IMR-90 (cell line): ENCODE measurements at regions not wholly inside any gene's neighbourhood (a gene's known extent, or its start where the extent isn't known, plus 50 kb on each side); places are given as distances from the start of the nearest gene placed in this dataset.

ENCODE experiments used
- ATAC-seq: fragments of 200-7000 bp; cut with Tn5 transposase; 2 replicates; pipeline ENCODE4 v1.9.1; 2020; ENCODE audit warnings: low read depth, mild to moderate bottlenecking, moderate library complexity
- BruUV-seq: library from RNA; stranded (reverse); fragments of 400-500 nt; replicated peaks from 2 replicates; lab custom pipeline; 2021; lab: Mats Ljungman, UMichigan
- CTCF ChIA-PET: fragments of 300-600 bp; formaldehyde crosslinking; extraction: SDS; loops from one replicate; lab custom pipeline; 2021; ENCODE audit warnings: antibody characterized with exemption; lab: Yijun Ruan, JAX
- POLR2A ChIA-PET: fragments of 300-600 bp; sonication (Branson Sonifier 250); formaldehyde crosslinking; loops from one replicate; lab custom pipeline; 2022; ENCODE audit warnings: antibody characterized with exemption; ENCODE audit not compliant: unreplicated experiment; lab: Charles Lee
- DNase-seq: peaks from one replicate; pipeline ENCODE4 v3.0.0; 2013
- H2AFZ ChIP-seq: replicated peaks from 2 replicates; pipeline ENCODE3; 2013; ENCODE audit warnings: low read length, mild to moderate bottlenecking; ENCODE audit not compliant: poor library complexity
- H2AK5ac ChIP-seq: 2 replicates; pipeline ENCODE4 v1.6.1; 2013; ENCODE audit warnings: low read depth, low read length, inconsistent platforms
- H2AK9ac ChIP-seq: replicated peaks from 2 replicates; pipeline ENCODE3; 2013; ENCODE audit warnings: mild to moderate bottlenecking, low read depth, low read length, moderate library complexity; ENCODE audit not compliant: poor library complexity
- H2BK120ac ChIP-seq: 2 replicates; pipeline ENCODE4 v1.6.1; 2013; ENCODE audit warnings: low read depth, low read length, inconsistent platforms
- H2BK15ac ChIP-seq: 3 replicates; pipeline ENCODE4 v1.6.1; 2013; ENCODE audit warnings: low read depth, low read length, inconsistent platforms
- H2BK20ac ChIP-seq: 2 replicates; pipeline ENCODE4 v1.6.1; 2013; ENCODE audit warnings: low read depth, mild to moderate bottlenecking, inconsistent platforms, low read length, moderate library complexity
- H2BK5ac ChIP-seq: 2 replicates; pipeline ENCODE4 v1.6.1; 2013; ENCODE audit warnings: mild to moderate bottlenecking, low read depth, low read length, inconsistent platforms; ENCODE audit not compliant: poor library complexity, severe bottlenecking
- H3K14ac ChIP-seq: replicated peaks from 2 replicates; pipeline ENCODE4 v1.6.1; 2013; ENCODE audit warnings: low read depth, low read length, inconsistent platforms
- H3K18ac ChIP-seq: 2 replicates; pipeline ENCODE4 v1.6.1; 2013; ENCODE audit warnings: low read depth, low read length, control low read depth
- H3K23ac ChIP-seq: 2 replicates; pipeline ENCODE4 v1.6.1; 2013; ENCODE audit warnings: low read depth, low read length, inconsistent platforms
- H3K27ac ChIP-seq: 2 replicates; pipeline ENCODE4 v1.5.1; 2013; ENCODE audit warnings: mild to moderate bottlenecking, control low read depth, low read length; ENCODE audit not compliant: insufficient read depth
- H3K27me3 ChIP-seq: 2 replicates; pipeline ENCODE4 v1.6.1; 2013; ENCODE audit warnings: low read length; ENCODE audit not compliant: control insufficient read depth, insufficient read depth
- H3K36me3 ChIP-seq: 2 replicates; pipeline ENCODE4 v1.6.1; 2013; ENCODE audit warnings: low read length, mixed read lengths; ENCODE audit not compliant: control insufficient read depth, insufficient read depth
- H3K4ac ChIP-seq: 2 replicates; pipeline ENCODE4 v1.6.1; 2013; ENCODE audit warnings: low read depth, low read length, inconsistent platforms
- H3K4me1 ChIP-seq: 2 replicates; pipeline ENCODE4 v1.6.1; 2013; ENCODE audit warnings: low read length, mixed read lengths; ENCODE audit not compliant: control insufficient read depth, insufficient read depth
- H3K4me2 ChIP-seq: 2 replicates; pipeline ENCODE4 v1.6.1; 2013; ENCODE audit warnings: low read depth, mild to moderate bottlenecking, control low read depth, low read length, moderate library complexity
- H3K4me3 ChIP-seq: 2 replicates; pipeline ENCODE4 v1.5.1; 2013; ENCODE audit warnings: low read depth, mild to moderate bottlenecking, control low read depth, low read length, moderate library complexity; ENCODE audit not compliant: insufficient read depth
- H3K56ac ChIP-seq: 2 replicates; pipeline ENCODE4 v1.6.1; 2013; ENCODE audit warnings: low read length, inconsistent platforms; ENCODE audit not compliant: insufficient read depth; ENCODE audit errors: extremely low read depth
- H3K79me1 ChIP-seq, 2 experiments: 2 replicates each; pipeline ENCODE4 v1.6.1; 2013; ENCODE audit warnings: low read length in 2 of 2, inconsistent platforms in 1 of 2, low read depth in 1 of 2
- H3K9ac ChIP-seq: 2 replicates; pipeline ENCODE4 v1.6.1; 2013; ENCODE audit warnings: low read depth, low read length, control low read depth
- H3K9me1 ChIP-seq: 2 replicates; pipeline ENCODE4 v1.6.1; 2013; ENCODE audit warnings: low read length, inconsistent platforms; ENCODE audit not compliant: insufficient read depth
- H3K9me3 ChIP-seq: 2 replicates; pipeline ENCODE4 v1.6.1; 2013; ENCODE audit warnings: low read length; ENCODE audit not compliant: control insufficient read depth, insufficient read depth
- H4K20me1 ChIP-seq: 2 replicates; pipeline ENCODE4 v1.6.1; 2013; ENCODE audit warnings: low read length, inconsistent platforms; ENCODE audit not compliant: insufficient read depth
- H4K5ac ChIP-seq: 2 replicates; pipeline ENCODE4 v1.6.1; 2013; ENCODE audit warnings: mild to moderate bottlenecking, low read depth, low read length, control low read depth
- H4K8ac ChIP-seq, 2 experiments: 2 replicates each; pipeline ENCODE4 v1.6.1; 2013; ENCODE audit warnings: low read depth in 2 of 2, low read length in 2 of 2, control low read depth in 1 of 2, inconsistent platforms in 1 of 2
- H4K91ac ChIP-seq: 2 replicates; pipeline ENCODE4 v1.6.1; 2013; ENCODE audit warnings: low read depth, low read length, inconsistent platforms; ENCODE audit not compliant: insufficient read depth
- BHLHE40 ChIP-seq: fragments of 150-350 bp; IDR thresholded peaks from 2 replicates; pipeline ENCODE4 v1.6.1; 2016; ENCODE audit warnings: mild to moderate bottlenecking, low read depth, low read length
- CEBPB ChIP-seq: IDR thresholded peaks from 2 replicates; pipeline ENCODE4 v1.6.1; 2012; ENCODE audit warnings: low read depth, low read length, improper control_type of control experiment
- FOS ChIP-seq: fragments of 150-350 bp; IDR thresholded peaks from 2 replicates; pipeline ENCODE4 v1.6.1; 2016; ENCODE audit warnings: low read depth, low read length
- NFE2L2 ChIP-seq: fragments of 150-350 bp; IDR thresholded peaks from 2 replicates; pipeline ENCODE4 v1.6.1; 2016; ENCODE audit warnings: low read depth, mild to moderate bottlenecking, low read length
- WGBS, 2 experiments: methylation state at CpG; one replicate each; pipeline versions ENCODE4 v1.1.5 to v1.1.7; 2013; ENCODE audit warnings: missing lambda C conversion rate in 2 of 2; ENCODE audit not compliant: insufficient read length in 1 of 2; ENCODE audit errors: extremely low coverage in 2 of 2; 5-methylcytosine and 5-hydroxymethylcytosine counted together
- dilution Hi-C: fragments of 300-500 bp; cut with HindIII; formaldehyde crosslinking; loops from one replicate; pipeline ENCODE4 v1.14.3; 2018; ENCODE audit warnings: low sequenced_read_pairs; ENCODE audit not compliant: unreplicated experiment
- in situ Hi-C: fragments of 300-500 bp; cut with MboI; formaldehyde crosslinking; loops from 3 replicates; pipeline ENCODE4 v1.14.3; 2019; ENCODE audit warnings: low sequenced_read_pairs, inconsistent platforms, mixed read lengths
- intact Hi-C: fragments of 100-400 bp; cut with micrococcal nuclease; formaldehyde crosslinking; loops from 2 replicates; pipeline ENCODE4 v1.10.0; 2022

DNA sequence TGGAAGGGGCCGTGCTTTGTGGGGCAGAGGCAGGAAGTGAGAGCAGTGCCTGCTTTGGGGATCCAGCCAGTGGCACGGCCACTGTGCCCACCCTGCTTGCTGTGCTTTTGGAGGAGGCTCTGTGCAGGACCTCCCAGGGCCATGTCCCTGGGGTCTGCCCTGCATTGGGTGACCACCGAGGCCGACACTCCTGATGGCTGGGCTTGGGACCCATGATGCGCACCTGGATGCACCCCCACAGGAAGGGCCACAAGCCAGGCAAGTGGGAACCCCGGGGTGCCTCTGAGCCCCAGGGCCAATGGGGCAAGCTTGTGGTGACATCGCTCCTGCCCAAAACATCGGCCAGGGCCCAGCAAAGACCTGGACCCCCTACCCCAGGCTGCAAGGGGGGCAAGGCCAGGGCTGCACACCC, 738.6 kb upstream of the GJE1 start:
- no peak overlapping the region for H3K23ac ChIP-seq
- H3K36me3 ChIP-seq = no peaks in the 10 kb centered on the region
- DNase-seq (no peak), ATAC-seq (no peak)
- no peaks in the 10 kb centered on the region for H3K4me1 ChIP-seq
- no peak overlapping the region for H3K4me3 ChIP-seq
- H2AK5ac ChIP-seq = no peak overlapping the region
- H3K14ac ChIP-seq = no peak overlapping the region
- H3K4ac ChIP-seq = no peak overlapping the region
- no peaks in the 10 kb centered on the region for H4K20me1 ChIP-seq
- intact Hi-C loops = no loop called here
- H2BK15ac ChIP-seq = no peak overlapping the region
- H3K9me1 ChIP-seq = no peaks in the 10 kb centered on the region
- no peak overlapping the region for H4K91ac ChIP-seq
- dilution Hi-C loops = no loop called here
- H2AK9ac ChIP-seq = no peak overlapping the region
- in situ Hi-C loops = no loop called here
- H3K27me3 ChIP-seq = no peaks in the 10 kb centered on the region
- no peaks in the 10 kb centered on the region for H3K9me3 ChIP-seq
- no TSS peak for BruUV-seq
- no peak overlapping the region for H3K4me2 ChIP-seq
- H3K9ac ChIP-seq = no peak overlapping the region
- H4K8ac ChIP-seq = no peak overlapping the region
- no peaks in the 10 kb centered on the region for H3K79me1 ChIP-seq
- 93% methylated on average over 2 of the region's 8 CpGs; no CpG with 5 or more reads in 1 of the 2 experiments for WGBS, 2 experiments
- no peak overlapping the region for H2BK5ac ChIP-seq
- H3K27ac ChIP-seq = no peak overlapping the region
- no peak overlapping the region for H3K18ac ChIP-seq
- CTCF ChIA-PET = no interaction called here
- POLR2A ChIA-PET = no interaction called here
- no peak overlapping the region for H4K5ac ChIP-seq
- H2BK120ac ChIP-seq = no peak overlapping the region
- no peak overlapping the region for H3K56ac ChIP-seq
- no peak overlapping the region for H2BK20ac ChIP-seq
- H2AFZ ChIP-seq = no peak overlapping the region
- TF ChIP-seq BHLHE40 (no peak), CEBPB (no peak), NFE2L2 (no peak), FOS (no peak)
